GM12891 (cell line): ENCODE measurements at regions not wholly inside any gene's neighbourhood (a gene's known extent, or its start where the extent isn't known, plus 50 kb on each side); places are given as distances from the start of the nearest gene placed in this dataset.

Experiments used
- POLR2A ChIP-seq: IDR thresholded peaks from 2 replicates; pipeline ENCODE4 v1.6.1; 2011; ENCODE audit warnings: low read depth, low read length, control low read depth
- POLR2AphosphoS5 ChIP-seq: IDR thresholded peaks from 2 replicates; pipeline ENCODE4 v1.6.1; 2011; ENCODE audit warnings: low read depth, low read length, control low read depth
- TAF1 ChIP-seq: IDR thresholded peaks from 2 replicates; pipeline ENCODE4 v1.6.1; 2011; ENCODE audit warnings: low read depth, low read length, control low read depth

GRCh38 chr2:147297820-147298219 is 547.0 kb upstream of the ACVR2A start:
- no peak for TF ChIP-seq POLR2A
- no peak for TF ChIP-seq TAF1
- no peak for TF ChIP-seq POLR2AphosphoS5
